ENCODE measurements at regions not wholly inside any gene's neighbourhood (a gene's known extent, or its start where the extent isn't known, plus 50 kb on each side); places are given as distances from the start of the nearest gene placed in this dataset.

DNA sequence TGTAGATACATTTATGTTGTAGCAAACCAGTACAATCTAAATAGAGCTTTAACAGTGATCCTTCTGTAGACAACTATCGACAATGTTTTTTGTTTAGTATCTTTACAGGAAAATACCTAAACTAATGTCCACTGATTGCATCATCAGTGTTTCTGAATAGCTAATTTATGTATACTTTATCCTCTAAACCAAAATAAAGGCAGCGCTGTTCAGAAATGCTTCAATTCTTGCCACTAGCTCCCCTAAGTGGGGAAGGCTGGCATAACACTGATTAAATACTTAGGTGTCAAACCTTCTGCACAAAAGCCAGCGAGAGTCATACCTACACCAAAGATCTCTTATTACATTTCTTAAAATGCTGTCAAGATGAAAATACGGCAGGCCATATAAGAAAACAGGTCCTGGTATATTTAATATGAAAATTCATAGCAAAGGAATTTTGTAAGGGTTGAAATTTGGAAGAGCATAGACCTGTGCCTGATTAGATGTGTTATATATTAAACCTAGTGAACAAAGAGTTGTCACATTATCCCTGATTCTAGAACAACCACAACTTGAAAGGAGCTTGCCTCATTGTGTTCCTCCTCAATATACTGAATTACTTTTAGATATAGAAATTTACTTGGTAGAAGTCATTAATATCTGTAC, 1693.4 kb upstream of the SLC39A10 start:
- H3K4me1 Mint-ChIP-seq: no peaks in the 10 kb centered on the region
- H3K4me1 ChIP-seq (ENCODE audit: control insufficient read depth in 1 of 2, insufficient read depth in 2 of 2, low read length in 2 of 2): no peaks in the 10 kb centered on the region
- H3K27ac ChIP-seq (ENCODE audit: low read depth in 1 of 2, low read length in 2 of 2): no peak overlapping the region
- H3K27me3 Mint-ChIP-seq (ENCODE audit: low read depth in 3 of 3): no peaks in the 10 kb centered on the region
- no peak overlapping the region for H3K9ac ChIP-seq (ENCODE audit: insufficient read depth, low read length, poor library complexity, severe bottlenecking)
- no peaks in the 10 kb centered on the region for H4K20me1 ChIP-seq (ENCODE audit: insufficient read depth, low read length)
- H3K36me3 ChIP-seq (replicated peaks in 1 of 2; ENCODE audit: control insufficient read depth in 1 of 2, insufficient read depth in 2 of 2, low read length in 2 of 2): no peaks in the 10 kb centered on the region
- H3K4me2 ChIP-seq (replicated peaks; ENCODE audit: extremely low read depth, low read length, poor library complexity, severe bottlenecking): no peak overlapping the region
- peaks cover 0 to 4% (median 3%) of the 10 kb centered on the region in 7 donors for H3K9me3 Mint-ChIP-seq
- no peaks in the 10 kb centered on the region for H3K27me3 ChIP-seq (ENCODE audit: control insufficient read depth in 2 of 2, insufficient read depth in 2 of 2, low read length in 2 of 2)
- intact Hi-C loops (cut with micrococcal nuclease): no loop called here
- no peak overlapping the region for H3K27ac Mint-ChIP-seq
- no peak for DNase-seq
- H3K4me3 Mint-ChIP-seq: no peak overlapping the region
- no peak overlapping the region for H2AFZ ChIP-seq (ENCODE audit: insufficient read depth, low read depth, low read length, poor library complexity, severe bottlenecking)
- H3K4me3 ChIP-seq (replicated peaks in 1 of 3; ENCODE audit: low read depth in 2 of 3, low read length in 3 of 3): no peak overlapping the region
- H3K9me3 ChIP-seq (replicated peaks in 1 of 2; ENCODE audit: control insufficient read depth in 1 of 2, insufficient read depth in 1 of 2, low read length in 2 of 2): no peaks in the 10 kb centered on the region
- no peaks in the 10 kb centered on the region for H3K36me3 Mint-ChIP-seq
- H3K79me2 ChIP-seq (ENCODE audit: insufficient read depth, low read length): no peaks in the 10 kb centered on the region
- WGBS (ENCODE audit: insufficient coverage): no CpG with 5 or more reads among the region's 4 CpGs
- TF ChIP-seq, protein P1, sequence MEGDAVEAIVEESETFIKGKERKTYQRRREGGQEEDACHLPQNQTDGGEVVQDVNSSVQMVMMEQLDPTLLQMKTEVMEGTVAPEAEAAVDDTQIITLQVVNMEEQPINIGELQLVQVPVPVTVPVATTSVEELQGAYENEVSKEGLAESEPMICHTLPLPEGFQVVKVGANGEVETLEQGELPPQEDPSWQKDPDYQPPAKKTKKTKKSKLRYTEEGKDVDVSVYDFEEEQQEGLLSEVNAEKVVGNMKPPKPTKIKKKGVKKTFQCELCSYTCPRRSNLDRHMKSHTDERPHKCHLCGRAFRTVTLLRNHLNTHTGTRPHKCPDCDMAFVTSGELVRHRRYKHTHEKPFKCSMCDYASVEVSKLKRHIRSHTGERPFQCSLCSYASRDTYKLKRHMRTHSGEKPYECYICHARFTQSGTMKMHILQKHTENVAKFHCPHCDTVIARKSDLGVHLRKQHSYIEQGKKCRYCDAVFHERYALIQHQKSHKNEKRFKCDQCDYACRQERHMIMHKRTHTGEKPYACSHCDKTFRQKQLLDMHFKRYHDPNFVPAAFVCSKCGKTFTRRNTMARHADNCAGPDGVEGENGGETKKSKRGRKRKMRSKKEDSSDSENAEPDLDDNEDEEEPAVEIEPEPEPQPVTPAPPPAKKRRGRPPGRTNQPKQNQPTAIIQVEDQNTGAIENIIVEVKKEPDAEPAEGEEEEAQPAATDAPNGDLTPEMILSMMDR (IDR thresholded peaks at IDR 0.05): no peak

DNA sequence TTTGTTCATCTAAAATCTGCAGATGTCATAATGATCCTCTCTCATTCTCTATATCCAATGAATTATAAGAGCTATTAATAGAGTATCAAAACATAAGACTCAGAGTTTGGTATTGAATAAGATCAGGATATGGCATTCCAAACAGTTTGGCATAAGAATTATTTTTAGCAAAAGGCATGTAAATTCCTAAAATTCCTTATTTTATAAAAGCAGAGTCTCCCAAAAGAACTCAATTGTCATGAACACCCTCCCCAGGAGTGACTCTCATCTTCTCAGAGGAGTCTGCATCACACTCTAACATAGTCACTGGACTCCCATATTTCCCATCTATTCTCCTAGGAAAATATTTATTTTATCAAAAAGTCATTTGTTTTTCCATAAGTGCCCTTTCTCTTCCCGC, 1710.2 kb upstream of the SLC39A10 start:
- Histone ChIP-seq H3K79me2 (ENCODE audit: insufficient read depth, low read length) (no peaks in the 10 kb centered on the region), H3K9ac (ENCODE audit: insufficient read depth, low read length, poor library complexity, severe bottlenecking) (no peak overlapping the region), H4K20me1 (ENCODE audit: insufficient read depth, low read length) (no peaks in the 10 kb centered on the region), H3K9me3 (replicated peaks in 1 of 2; ENCODE audit: control insufficient read depth in 1 of 2, insufficient read depth in 1 of 2, low read length in 2 of 2) (no peaks in the 10 kb centered on the region), H3K36me3 (replicated peaks in 1 of 2; ENCODE audit: control insufficient read depth in 1 of 2, insufficient read depth in 2 of 2, low read length in 2 of 2) (no peaks in the 10 kb centered on the region), H3K4me2 (replicated peaks; ENCODE audit: extremely low read depth, low read length, poor library complexity, severe bottlenecking) (no peak overlapping the region), H2AFZ (ENCODE audit: insufficient read depth, low read depth, low read length, poor library complexity, severe bottlenecking) (no peak overlapping the region), H3K27me3 (ENCODE audit: control insufficient read depth in 2 of 2, insufficient read depth in 2 of 2, low read length in 2 of 2) (no peaks in the 10 kb centered on the region), H3K27ac (ENCODE audit: low read depth in 1 of 2, low read length in 2 of 2) (no peak overlapping the region), H3K4me1 (ENCODE audit: control insufficient read depth in 1 of 2, insufficient read depth in 2 of 2, low read length in 2 of 2) (no peaks in the 10 kb centered on the region), H3K4me3 (replicated peaks in 1 of 3; ENCODE audit: low read depth in 2 of 3, low read length in 3 of 3) (no peak overlapping the region)
- TF ChIP-seq, protein P1 (IDR thresholded peaks at IDR 0.05): no peak
- Mint-ChIP-seq H3K36me3 (no peaks in the 10 kb centered on the region), H3K27me3 (ENCODE audit: low read depth in 3 of 3) (peaks cover 0 to 2% (median 0%) of the 10 kb centered on the region in 3 donors), H3K4me3 (no peak overlapping the region), H3K27ac (no peak overlapping the region), H3K4me1 (no peaks in the 10 kb centered on the region), H3K9me3 (peaks cover 0 to 2% (median 0%) of the 10 kb centered on the region in 7 donors)
- no CpG with 5 or more reads among the region's 1 CpG for WGBS (ENCODE audit: insufficient coverage)
- DNase-seq: no peak
- intact Hi-C loops (cut with micrococcal nuclease): no loop called here

All from CD14-positive monocyte (primary cell).